OCI-LY3 (cell line): ENCODE measurements at regions not wholly inside any gene's neighbourhood (a gene's known extent, or its start where the extent isn't known, plus 50 kb on each side); places are given as distances from the start of the nearest gene placed in this dataset.

Experiments used
- EZH2phosphoT487 ChIP-seq: fragments of 200-600 bp; shearing (Covaris generic); IDR thresholded peaks from 2 replicates; pipeline ENCODE4 v1.6.1; 2018; ENCODE audit warnings: antibody characterized with exemption, mixed run types, low read depth
- TF ChIP-seq, protein P1 (sequence below): fragments of 200-600, 300-600 bp; sonication (generic); IDR thresholded peaks from 2 replicates; pipeline ENCODE4 v1.5.1; 2014; ENCODE audit warnings: antibody characterized with exemption, low read length, low read depth

DNA sequence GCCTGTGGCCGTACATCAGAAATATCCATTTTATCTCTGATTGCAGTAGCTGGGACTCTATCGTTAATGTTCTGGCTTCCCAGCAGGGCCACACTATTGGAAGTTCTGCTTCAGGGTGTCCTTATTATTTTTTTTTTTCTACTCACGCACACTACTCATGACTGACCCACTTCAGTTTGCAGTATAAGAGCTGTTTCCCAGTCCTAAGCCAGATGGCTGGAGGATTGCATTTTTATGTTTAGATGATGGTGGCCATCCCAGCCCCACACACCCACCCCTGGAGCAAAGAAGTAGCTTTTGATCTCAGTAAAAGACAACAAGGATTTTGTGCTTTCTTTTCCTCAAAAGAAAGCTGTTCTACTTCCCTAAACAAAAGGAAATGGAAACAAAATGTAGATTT lies 557.0 kb upstream of the GALNTL6 start:
- TF ChIP-seq, protein P1, sequence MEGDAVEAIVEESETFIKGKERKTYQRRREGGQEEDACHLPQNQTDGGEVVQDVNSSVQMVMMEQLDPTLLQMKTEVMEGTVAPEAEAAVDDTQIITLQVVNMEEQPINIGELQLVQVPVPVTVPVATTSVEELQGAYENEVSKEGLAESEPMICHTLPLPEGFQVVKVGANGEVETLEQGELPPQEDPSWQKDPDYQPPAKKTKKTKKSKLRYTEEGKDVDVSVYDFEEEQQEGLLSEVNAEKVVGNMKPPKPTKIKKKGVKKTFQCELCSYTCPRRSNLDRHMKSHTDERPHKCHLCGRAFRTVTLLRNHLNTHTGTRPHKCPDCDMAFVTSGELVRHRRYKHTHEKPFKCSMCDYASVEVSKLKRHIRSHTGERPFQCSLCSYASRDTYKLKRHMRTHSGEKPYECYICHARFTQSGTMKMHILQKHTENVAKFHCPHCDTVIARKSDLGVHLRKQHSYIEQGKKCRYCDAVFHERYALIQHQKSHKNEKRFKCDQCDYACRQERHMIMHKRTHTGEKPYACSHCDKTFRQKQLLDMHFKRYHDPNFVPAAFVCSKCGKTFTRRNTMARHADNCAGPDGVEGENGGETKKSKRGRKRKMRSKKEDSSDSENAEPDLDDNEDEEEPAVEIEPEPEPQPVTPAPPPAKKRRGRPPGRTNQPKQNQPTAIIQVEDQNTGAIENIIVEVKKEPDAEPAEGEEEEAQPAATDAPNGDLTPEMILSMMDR = no peak
- no peak for TF ChIP-seq EZH2phosphoT487
